ENCODE measurements at regions not wholly inside any gene's neighbourhood (a gene's known extent, or its start where the extent isn't known, plus 50 kb on each side); places are given as distances from the start of the nearest gene placed in this dataset.
A peak's percentile ranks its signal among the peaks of the same experiment; 100 is the strongest.

DNA sequence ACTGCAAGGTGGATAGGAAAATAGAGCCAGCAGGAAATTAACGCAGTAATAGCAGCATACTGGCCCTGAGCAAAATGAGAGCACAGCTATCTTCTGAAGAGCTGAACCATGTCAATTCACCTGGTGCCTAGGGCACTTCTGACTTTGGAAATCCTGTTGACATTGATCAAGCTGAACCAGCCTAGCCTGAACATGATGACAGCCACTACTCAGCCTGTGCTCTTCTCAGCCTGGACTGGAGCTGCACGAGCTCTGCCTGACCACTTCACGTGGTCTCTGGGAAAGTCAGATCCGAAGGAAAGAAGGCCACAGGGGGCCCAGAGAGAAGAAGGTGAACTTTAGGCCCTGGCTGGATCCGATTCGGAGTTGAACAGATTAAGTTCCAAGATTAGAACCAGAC lies 421.9 kb downstream of the LPIN1 start:
- Mint-ChIP-seq H3K27ac (no peak overlapping the region), H3K9me3 (no peaks in the 10 kb centered on the region), H3K27me3 (no peaks in the 10 kb centered on the region), H3K4me3 (no peak overlapping the region), H3K4me1 (peaks cover 28% of the 10 kb centered on the region), H3K36me3 (ENCODE audit: low read depth) (no peaks in the 10 kb centered on the region)
- TF ChIP-seq CTCF (IDR thresholded peaks at IDR 0.05) = no peak
- intact Hi-C loops (cut with micrococcal nuclease) = no loop called here
- ChIA-PET POLR2A (no interaction called here), CTCF (interaction anchor here (1.2 to 1.8 kb wide), 3 partner anchors 9 to 763 kb away, joined by 4 to 5 read pairs (median 4); no protein-coding TSS in a partner anchor)
- DNase-seq (no peak), ATAC-seq (ENCODE audit: low read depth) (no peak)

- intact Hi-C loops (cut with micrococcal nuclease) = no loop called here
- H3K27me3 Mint-ChIP-seq = no peaks in the 10 kb centered on the region
- H3K9me3 Mint-ChIP-seq = no peaks in the 10 kb centered on the region
- peak; percentile 84 for ATAC-seq (ENCODE audit: low read depth)
- peaks cover 29% of the 10 kb centered on the region for H3K4me1 Mint-ChIP-seq
- H3K36me3 Mint-ChIP-seq (ENCODE audit: low read depth) = no peaks in the 10 kb centered on the region
- no peak for DNase-seq
- no peak overlapping the region for H3K27ac Mint-ChIP-seq
- ChIA-PET CTCF (interaction anchor here (1.2 to 1.8 kb wide), 3 partner anchors 8 to 762 kb away, joined by 4 to 5 read pairs (median 4); no protein-coding TSS in a partner anchor), POLR2A (no interaction called here)
- TF ChIP-seq CTCF (IDR thresholded peaks at IDR 0.05) = no peak
- H3K4me3 Mint-ChIP-seq = peak overlapping the region; percentile 33
These were observed 422.5 kb downstream of the LPIN1 start for GRCh38 chr2:12168791-12169388.

- no peak for TF ChIP-seq CTCF (IDR thresholded peaks at IDR 0.05)
- H3K4me3 Mint-ChIP-seq = no peak overlapping the region
- intact Hi-C loops (cut with micrococcal nuclease) = loop anchor here (5.0 to 10.0 kb wide), 2 partner anchors 307 to 765 kb away; no protein-coding TSS in a partner anchor
- no peaks in the 10 kb centered on the region for H3K27me3 Mint-ChIP-seq
- no peaks in the 10 kb centered on the region for H3K9me3 Mint-ChIP-seq
- POLR2A ChIA-PET = no interaction called here
- CTCF ChIA-PET = no interaction called here
- no peak for DNase-seq
- ATAC-seq (ENCODE audit: low read depth) = no peak
- peaks cover 30% of the 10 kb centered on the region for H3K4me1 Mint-ChIP-seq
- H3K36me3 Mint-ChIP-seq (ENCODE audit: low read depth) = no peaks in the 10 kb centered on the region
- H3K27ac Mint-ChIP-seq = no peak overlapping the region
These were observed 423.3 kb downstream of the LPIN1 start for GRCh38 chr2:12169721-12170120.

- Mint-ChIP-seq H3K27ac (no peak overlapping the region), H3K4me1 (peaks cover 30% of the 10 kb centered on the region), H3K27me3 (no peaks in the 10 kb centered on the region), H3K36me3 (ENCODE audit: low read depth) (no peaks in the 10 kb centered on the region), H3K9me3 (no peaks in the 10 kb centered on the region), H3K4me3 (no peak overlapping the region)
- POLR2A ChIA-PET = no interaction called here
- CTCF ChIA-PET = no interaction called here
- no peak for DNase-seq
- TF ChIP-seq CTCF (IDR thresholded peaks at IDR 0.05) = no peak
- intact Hi-C loops (cut with micrococcal nuclease) = loop anchor here (5.0 to 10.0 kb wide), 2 partner anchors 308 to 765 kb away; no protein-coding TSS in a partner anchor
- ATAC-seq (ENCODE audit: low read depth) = no peak
These were observed 423.7 kb downstream of the LPIN1 start for GRCh38 chr2:12170121-12170520.

GRCh38 chr2:12173271-12173942 lies 427.0 kb downstream of the LPIN1 start:
- ATAC-seq (ENCODE audit: low read depth) (no peak), DNase-seq (no peak)
- Mint-ChIP-seq H3K36me3 (ENCODE audit: low read depth) (no peaks in the 10 kb centered on the region), H3K27me3 (no peaks in the 10 kb centered on the region), H3K9me3 (no peaks in the 10 kb centered on the region), H3K27ac (no peak overlapping the region), H3K4me3 (no peak overlapping the region), H3K4me1 (peaks cover 56% of the 10 kb centered on the region)
- CTCF ChIA-PET = no interaction called here
- intact Hi-C loops (cut with micrococcal nuclease) = loop anchor here (5.0 to 10.0 kb wide), 2 partner anchors 311 to 761 kb away; no protein-coding TSS in a partner anchor
- TF ChIP-seq CTCF (IDR thresholded peaks at IDR 0.05) = no peak
- POLR2A ChIA-PET = no interaction called here
